ENCODE measurements at regions not wholly inside any gene's neighbourhood (a gene's known extent, or its start where the extent isn't known, plus 50 kb on each side); places are given as distances from the start of the nearest gene placed in this dataset.

GRCh38 chr18:75874401-75875089 is 447.0 kb upstream of the SMIM21 start:
- H3K4me3 ChIP-seq (ENCODE audit: low read length) = no peak overlapping the region
- H3K36me3 ChIP-seq (ENCODE audit: control insufficient read depth, insufficient read depth, low read length) = no peaks in the 10 kb centered on the region
- H3K27me3 ChIP-seq (ENCODE audit: control insufficient read depth, insufficient read depth, low read length) = no peaks in the 10 kb centered on the region
- H3K4me1 ChIP-seq (ENCODE audit: control insufficient read depth, insufficient read depth, low read length) = no peaks in the 10 kb centered on the region
- H3K9ac ChIP-seq (ENCODE audit: low read length) = no peak overlapping the region
- no peaks in the 10 kb centered on the region for H3K9me3 ChIP-seq (ENCODE audit: control insufficient read depth, low read length)

- Histone ChIP-seq H3K9ac (ENCODE audit: low read length) (no peak overlapping the region), H3K27me3 (ENCODE audit: control insufficient read depth, insufficient read depth, low read length) (no peaks in the 10 kb centered on the region), H3K4me3 (ENCODE audit: low read length) (no peak overlapping the region), H3K36me3 (ENCODE audit: control insufficient read depth, insufficient read depth, low read length) (no peaks in the 10 kb centered on the region), H3K4me1 (ENCODE audit: control insufficient read depth, insufficient read depth, low read length) (no peaks in the 10 kb centered on the region), H3K9me3 (ENCODE audit: control insufficient read depth, low read length) (no peaks in the 10 kb centered on the region)
Observed at GRCh38 chr18:75871596-75871995, 444.1 kb upstream of the SMIM21 start.

GRCh38 chr18:75869162-75869561 is 441.7 kb upstream of the SMIM21 start:
- no peak overlapping the region for H3K4me3 ChIP-seq (ENCODE audit: low read length)
- H3K4me1 ChIP-seq (ENCODE audit: control insufficient read depth, insufficient read depth, low read length) = no peaks in the 10 kb centered on the region
- H3K9ac ChIP-seq (ENCODE audit: low read length) = no peak overlapping the region
- no peaks in the 10 kb centered on the region for H3K27me3 ChIP-seq (ENCODE audit: control insufficient read depth, insufficient read depth, low read length)
- H3K9me3 ChIP-seq (ENCODE audit: control insufficient read depth, low read length) = no peaks in the 10 kb centered on the region
- no peaks in the 10 kb centered on the region for H3K36me3 ChIP-seq (ENCODE audit: control insufficient read depth, insufficient read depth, low read length)

- H3K36me3 ChIP-seq (ENCODE audit: control insufficient read depth, insufficient read depth, low read length) = no peaks in the 10 kb centered on the region
- H3K4me1 ChIP-seq (ENCODE audit: control insufficient read depth, insufficient read depth, low read length) = no peaks in the 10 kb centered on the region
- H3K9ac ChIP-seq (ENCODE audit: low read length) = no peak overlapping the region
- H3K9me3 ChIP-seq (ENCODE audit: control insufficient read depth, low read length) = no peaks in the 10 kb centered on the region
- H3K4me3 ChIP-seq (ENCODE audit: low read length) = no peak overlapping the region
- no peaks in the 10 kb centered on the region for H3K27me3 ChIP-seq (ENCODE audit: control insufficient read depth, insufficient read depth, low read length)
Observed at GRCh38 chr18:75868031-75868430, 440.5 kb upstream of the SMIM21 start.

- no peaks in the 10 kb centered on the region for H3K36me3 ChIP-seq (ENCODE audit: control insufficient read depth, insufficient read depth, low read length)
- no peaks in the 10 kb centered on the region for H3K4me1 ChIP-seq (ENCODE audit: control insufficient read depth, insufficient read depth, low read length)
- H3K9me3 ChIP-seq (ENCODE audit: control insufficient read depth, low read length) = no peaks in the 10 kb centered on the region
- no peaks in the 10 kb centered on the region for H3K27me3 ChIP-seq (ENCODE audit: control insufficient read depth, insufficient read depth, low read length)
- H3K4me3 ChIP-seq (ENCODE audit: low read length) = no peak overlapping the region
- H3K9ac ChIP-seq (ENCODE audit: low read length) = no peak overlapping the region
Observed at GRCh38 chr18:75865639-75866038, 438.1 kb upstream of the SMIM21 start.

GRCh38 chr18:75864816-75865215 is 437.3 kb upstream of the SMIM21 start:
- Histone ChIP-seq H3K9ac (ENCODE audit: low read length) (no peak overlapping the region), H3K4me1 (ENCODE audit: control insufficient read depth, insufficient read depth, low read length) (no peaks in the 10 kb centered on the region), H3K27me3 (ENCODE audit: control insufficient read depth, insufficient read depth, low read length) (no peaks in the 10 kb centered on the region), H3K4me3 (ENCODE audit: low read length) (no peak overlapping the region), H3K36me3 (ENCODE audit: control insufficient read depth, insufficient read depth, low read length) (no peaks in the 10 kb centered on the region), H3K9me3 (ENCODE audit: control insufficient read depth, low read length) (no peaks in the 10 kb centered on the region)

GRCh38 chr18:75863696-75864095 is 436.2 kb upstream of the SMIM21 start:
- Histone ChIP-seq H3K4me3 (ENCODE audit: low read length) (no peak overlapping the region), H3K9ac (ENCODE audit: low read length) (no peak overlapping the region), H3K27me3 (ENCODE audit: control insufficient read depth, insufficient read depth, low read length) (no peaks in the 10 kb centered on the region), H3K9me3 (ENCODE audit: control insufficient read depth, low read length) (no peaks in the 10 kb centered on the region), H3K36me3 (ENCODE audit: control insufficient read depth, insufficient read depth, low read length) (no peaks in the 10 kb centered on the region), H3K4me1 (ENCODE audit: control insufficient read depth, insufficient read depth, low read length) (no peaks in the 10 kb centered on the region)

- Histone ChIP-seq H3K4me3 (ENCODE audit: low read length) (no peak overlapping the region), H3K36me3 (ENCODE audit: control insufficient read depth, insufficient read depth, low read length) (no peaks in the 10 kb centered on the region), H3K4me1 (ENCODE audit: control insufficient read depth, insufficient read depth, low read length) (no peaks in the 10 kb centered on the region), H3K9me3 (ENCODE audit: control insufficient read depth, low read length) (no peaks in the 10 kb centered on the region), H3K9ac (ENCODE audit: low read length) (no peak overlapping the region), H3K27me3 (ENCODE audit: control insufficient read depth, insufficient read depth, low read length) (no peaks in the 10 kb centered on the region)
Observed at GRCh38 chr18:75862458-75862857, 435.0 kb upstream of the SMIM21 start.

- H3K4me1 ChIP-seq (ENCODE audit: control insufficient read depth, insufficient read depth, low read length) = no peaks in the 10 kb centered on the region
- H3K27me3 ChIP-seq (ENCODE audit: control insufficient read depth, insufficient read depth, low read length) = no peaks in the 10 kb centered on the region
- no peak overlapping the region for H3K9ac ChIP-seq (ENCODE audit: low read length)
- no peak overlapping the region for H3K4me3 ChIP-seq (ENCODE audit: low read length)
- H3K9me3 ChIP-seq (ENCODE audit: control insufficient read depth, low read length) = no peaks in the 10 kb centered on the region
- H3K36me3 ChIP-seq (ENCODE audit: control insufficient read depth, insufficient read depth, low read length) = no peaks in the 10 kb centered on the region
Observed at GRCh38 chr18:75860166-75860565, 432.7 kb upstream of the SMIM21 start.

- Histone ChIP-seq H3K4me3 (ENCODE audit: low read length) (no peak overlapping the region), H3K9me3 (ENCODE audit: control insufficient read depth, low read length) (no peaks in the 10 kb centered on the region), H3K4me1 (ENCODE audit: control insufficient read depth, insufficient read depth, low read length) (no peaks in the 10 kb centered on the region), H3K9ac (ENCODE audit: low read length) (no peak overlapping the region), H3K27me3 (ENCODE audit: control insufficient read depth, insufficient read depth, low read length) (no peaks in the 10 kb centered on the region), H3K36me3 (ENCODE audit: control insufficient read depth, insufficient read depth, low read length) (no peaks in the 10 kb centered on the region)
Observed at GRCh38 chr18:75859533-75859932, 432.0 kb upstream of the SMIM21 start.

- H3K9me3 ChIP-seq (ENCODE audit: control insufficient read depth, low read length) = no peaks in the 10 kb centered on the region
Observed at GRCh38 chr18:75858754-75859153, 431.3 kb upstream of the SMIM21 start.

GRCh38 chr18:75857558-75857957 is 430.1 kb upstream of the SMIM21 start:
- Histone ChIP-seq H3K36me3 (ENCODE audit: control insufficient read depth, insufficient read depth, low read length) (no peaks in the 10 kb centered on the region), H3K4me3 (ENCODE audit: low read length) (no peak overlapping the region), H3K9me3 (ENCODE audit: control insufficient read depth, low read length) (no peaks in the 10 kb centered on the region), H3K27me3 (ENCODE audit: control insufficient read depth, insufficient read depth, low read length) (no peaks in the 10 kb centered on the region), H3K4me1 (ENCODE audit: control insufficient read depth, insufficient read depth, low read length) (no peaks in the 10 kb centered on the region), H3K9ac (ENCODE audit: low read length) (no peak overlapping the region)

More at GRCh38 chr18:75858754-75859153, 431.3 kb upstream of the SMIM21 start:
- Histone ChIP-seq H3K36me3 (ENCODE audit: control insufficient read depth, insufficient read depth, low read length) (no peaks in the 10 kb centered on the region), H3K4me3 (ENCODE audit: low read length) (no peak overlapping the region), H3K27me3 (ENCODE audit: control insufficient read depth, insufficient read depth, low read length) (no peaks in the 10 kb centered on the region), H3K4me1 (ENCODE audit: control insufficient read depth, insufficient read depth, low read length) (no peaks in the 10 kb centered on the region), H3K9ac (ENCODE audit: low read length) (no peak overlapping the region)

- Histone ChIP-seq H3K4me3 (ENCODE audit: low read length) (no peak overlapping the region), H3K9me3 (ENCODE audit: control insufficient read depth, low read length) (no peaks in the 10 kb centered on the region), H3K27me3 (ENCODE audit: control insufficient read depth, insufficient read depth, low read length) (no peaks in the 10 kb centered on the region), H3K4me1 (ENCODE audit: control insufficient read depth, insufficient read depth, low read length) (no peaks in the 10 kb centered on the region), H3K9ac (ENCODE audit: low read length) (no peak overlapping the region), H3K36me3 (ENCODE audit: control insufficient read depth, insufficient read depth, low read length) (no peaks in the 10 kb centered on the region)
Observed at GRCh38 chr18:75854808-75855207, 427.3 kb upstream of the SMIM21 start.

Data from mucosa of stomach (tissue), 1 donor.